NCI-H510A treated with DMSO at 0.1 percent for 48 hours (cell line): ENCODE measurements at regions not wholly inside any gene's neighbourhood (a gene's known extent, or its start where the extent isn't known, plus 50 kb on each side); places are given as distances from the start of the nearest gene placed in this dataset.
A peak's percentile ranks its signal among the peaks of the same experiment; 100 is the strongest.

Source experiments
- DNase-seq: peaks from one replicate; lab custom pipeline; 2025; lab: John Stamatoyannopoulos, UW

- DNase-seq, result no peak
Observed at GRCh38 chr1:55582084-55582483, 366.9 kb upstream of the USP24 start.

GRCh38 chr1:55580845-55581332 is 365.7 kb upstream of the USP24 start:
- DNase-seq, result no peak

GRCh38 chr1:55579332-55580001 is 364.3 kb upstream of the USP24 start:
- no peak for DNase-seq

- no peak for DNase-seq
Observed at GRCh38 chr1:55578646-55579045, 363.5 kb upstream of the USP24 start.

- DNase-seq, result no peak
Observed at GRCh38 chr1:55575571-55576279, 360.6 kb upstream of the USP24 start.

GRCh38 chr1:55574691-55575225 is 359.6 kb upstream of the USP24 start:
- DNase-seq, result no peak

- no peak for DNase-seq
Observed at GRCh38 chr1:55572878-55573734, 357.9 kb upstream of the USP24 start.

- no peak for DNase-seq
Observed at GRCh38 chr1:55571767-55572166, 356.6 kb upstream of the USP24 start.

GRCh38 chr1:55569417-55569816 is 354.3 kb upstream of the USP24 start:
- DNase-seq, result no peak

- no peak for DNase-seq
Observed at GRCh38 chr1:55568732-55569131, 353.6 kb upstream of the USP24 start.

- DNase-seq, result peak; percentile 23
Observed at GRCh38 chr1:55560266-55560665, 345.1 kb upstream of the USP24 start.

GRCh38 chr1:55559842-55560241 is 344.7 kb upstream of the USP24 start:
- no peak for DNase-seq

GRCh38 chr1:55559161-55559611 is 344.0 kb upstream of the USP24 start:
- no peak for DNase-seq

GRCh38 chr1:55558515-55558914 is 343.4 kb upstream of the USP24 start:
- DNase-seq, result no peak

GRCh38 chr1:55555956-55556725 is 341.0 kb upstream of the USP24 start:
- DNase-seq, result no peak

GRCh38 chr1:55554611-55555010 is 339.4 kb upstream of the USP24 start:
- no peak for DNase-seq

GRCh38 chr1:55552636-55553035 is 337.5 kb upstream of the USP24 start:
- no peak for DNase-seq

- DNase-seq, result no peak
Observed at GRCh38 chr1:55547405-55547804, 332.2 kb upstream of the USP24 start.

- DNase-seq, result no peak
Observed at GRCh38 chr1:55546553-55546952, 331.4 kb upstream of the USP24 start.

- DNase-seq, result no peak
Observed at GRCh38 chr1:55544826-55545225, 329.7 kb upstream of the USP24 start.

GRCh38 chr1:55542901-55543504 is 327.8 kb upstream of the USP24 start:
- no peak for DNase-seq
